D721Med (cell line): ENCODE measurements at regions not wholly inside any gene's neighbourhood (a gene's known extent, or its start where the extent isn't known, plus 50 kb on each side); places are given as distances from the start of the nearest gene placed in this dataset.

Experiments
- DNase-seq: peaks from one replicate; pipeline ENCODE4 v3.0.0; 2011; ENCODE audit warnings: low spot score; ENCODE audit not compliant: insufficient read length
- FAIRE-seq: peaks from 2 replicates; lab custom pipeline; 2011; peaks lifted over from hg19 to GRCh38; lab: Jason Lieb, UNC
- CTCF ChIP-seq: IDR thresholded peaks from 2 replicates; pipeline ENCODE4 v1.5.1; 2012; ENCODE audit warnings: mild to moderate bottlenecking, control low read depth; ENCODE audit not compliant: insufficient read depth; ENCODE audit errors: missing control alignments

GRCh38 chr1:196063952-196064351 lies 544.3 kb downstream of the KCNT2 start:
- DNase-seq (no peak), FAIRE-seq (no peak)
- no peak for TF ChIP-seq CTCF

- no peak for TF ChIP-seq CTCF
- peak; percentile 71 for FAIRE-seq
- no peak for DNase-seq
These were observed 544.9 kb downstream of the KCNT2 start for GRCh38 chr1:196063294-196063693.

- DNase-seq (no peak), FAIRE-seq (no peak)
- TF ChIP-seq CTCF, result no peak
These were observed 547.7 kb downstream of the KCNT2 start for GRCh38 chr1:196060539-196060938.

- DNase-seq (no peak), FAIRE-seq (no peak)
- TF ChIP-seq CTCF, result no peak
These were observed 549.0 kb downstream of the KCNT2 start for GRCh38 chr1:196059210-196059609.

GRCh38 chr1:196056966-196057365 lies 551.3 kb downstream of the KCNT2 start:
- FAIRE-seq (no peak), DNase-seq (no peak)
- no peak for TF ChIP-seq CTCF

GRCh38 chr1:196049407-196049806 lies 558.8 kb downstream of the KCNT2 start:
- no peak for DNase-seq
- peak; percentile 58 for FAIRE-seq
- TF ChIP-seq CTCF, result no peak

GRCh38 chr1:196043268-196043667 lies 565.0 kb downstream of the KCNT2 start:
- DNase-seq (no peak), FAIRE-seq (no peak)
- no peak for TF ChIP-seq CTCF
